NCI-H2029 treated with DMSO at 0.1 percent for 48 hours (cell line): ENCODE measurements at regions not wholly inside any gene's neighbourhood (a gene's known extent, or its start where the extent isn't known, plus 50 kb on each side); places are given as distances from the start of the nearest gene placed in this dataset.

Source experiments
- DNase-seq: peaks from one replicate; lab custom pipeline; 2025; lab: John Stamatoyannopoulos, UW

DNA sequence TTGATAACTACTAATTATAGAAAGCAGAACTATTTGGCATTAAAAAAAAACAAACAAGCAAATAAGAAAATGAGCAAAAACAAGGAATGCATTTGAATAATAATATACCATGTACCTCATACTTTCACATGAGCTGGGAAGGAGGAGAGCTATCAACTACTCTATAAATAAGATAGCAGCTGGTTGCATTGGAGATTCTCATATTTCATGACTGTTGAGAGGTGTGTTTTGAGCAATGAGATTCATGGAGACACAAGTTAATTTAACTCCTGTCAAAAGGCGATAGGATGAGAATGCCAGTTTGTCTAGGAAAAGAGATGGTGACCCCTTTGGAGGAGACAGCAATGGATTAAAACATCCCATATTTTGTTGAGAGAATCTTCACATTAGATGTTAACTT is 348.8 kb upstream of the SPTLC3 start:
- DNase-seq: no peak

DNA sequence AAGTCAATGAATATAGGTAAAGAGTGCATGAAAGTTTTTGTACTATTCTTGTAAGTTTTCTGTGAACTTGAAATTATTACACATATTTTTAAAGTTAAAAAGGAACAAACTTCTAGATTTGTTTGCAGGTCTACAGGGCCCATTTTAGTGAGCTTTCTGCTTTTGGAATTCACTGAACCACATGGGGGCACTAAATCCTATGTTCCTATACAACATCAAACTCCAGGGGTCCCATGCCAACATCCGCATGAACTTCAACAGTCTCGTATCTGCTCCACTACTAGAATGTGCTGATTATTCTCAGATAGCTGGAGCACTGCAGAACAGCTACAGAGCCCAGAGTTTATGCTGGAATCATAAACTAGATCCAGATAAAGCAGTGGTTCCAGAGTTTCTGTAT is 347.9 kb upstream of the SPTLC3 start:
- no peak for DNase-seq

DNA sequence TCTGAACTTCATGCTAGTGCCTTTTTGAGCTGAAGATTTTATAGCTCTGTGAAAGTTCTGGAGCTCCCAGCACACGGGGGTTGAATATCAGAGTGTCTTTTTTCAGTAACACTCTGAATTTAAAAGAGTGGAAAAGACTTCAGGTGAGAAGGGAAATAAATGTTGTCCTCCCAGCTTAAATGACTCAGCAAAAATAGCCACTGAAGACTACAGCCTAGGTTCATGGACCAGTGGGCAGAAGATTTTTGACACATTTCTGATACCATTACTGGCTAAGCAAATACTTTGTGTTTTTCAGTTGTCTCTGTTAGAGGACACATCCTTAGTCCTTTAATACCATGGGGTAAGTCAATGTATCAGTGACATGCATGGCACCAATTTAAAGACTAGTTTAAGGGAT is 338.5 kb upstream of the SPTLC3 start:
- DNase-seq: no peak

DNA sequence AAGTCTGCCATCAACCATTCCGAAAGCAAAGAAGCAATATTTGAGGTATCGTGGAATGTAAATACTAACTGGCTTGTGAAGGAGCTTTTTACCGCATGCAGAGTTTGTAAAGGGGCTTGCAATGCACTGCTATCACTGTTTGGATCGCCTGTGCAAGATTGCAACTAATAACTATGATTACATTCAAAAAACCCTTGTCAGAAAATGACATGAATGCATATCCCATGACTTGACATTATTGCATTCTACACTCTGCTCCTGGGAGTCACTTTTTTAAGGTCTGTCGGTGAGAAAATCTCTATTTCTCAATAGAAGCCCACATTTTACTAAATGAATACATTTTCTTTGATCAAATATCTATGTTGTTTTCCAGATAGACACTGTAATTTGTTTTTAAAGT is 335.4 kb upstream of the SPTLC3 start:
- DNase-seq: no peak

DNA sequence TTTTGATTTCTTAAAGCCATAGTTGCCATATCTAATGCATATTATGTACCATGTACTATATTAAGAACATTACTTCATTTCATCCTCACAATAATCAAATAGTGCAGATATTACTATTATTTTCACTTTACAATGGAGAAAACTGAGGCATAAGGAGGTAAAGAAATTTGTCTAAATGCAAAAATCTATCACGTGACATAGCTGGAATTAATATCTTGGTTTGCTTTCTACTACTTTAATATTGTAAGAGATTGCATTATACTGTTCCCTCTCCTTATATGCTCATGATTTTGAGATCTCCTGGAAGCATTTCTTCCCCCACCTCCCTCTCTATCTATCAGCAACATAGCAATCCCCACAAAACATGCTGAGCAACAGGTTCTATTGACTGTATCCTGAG is 330.8 kb upstream of the SPTLC3 start:
- no peak for DNase-seq

DNA sequence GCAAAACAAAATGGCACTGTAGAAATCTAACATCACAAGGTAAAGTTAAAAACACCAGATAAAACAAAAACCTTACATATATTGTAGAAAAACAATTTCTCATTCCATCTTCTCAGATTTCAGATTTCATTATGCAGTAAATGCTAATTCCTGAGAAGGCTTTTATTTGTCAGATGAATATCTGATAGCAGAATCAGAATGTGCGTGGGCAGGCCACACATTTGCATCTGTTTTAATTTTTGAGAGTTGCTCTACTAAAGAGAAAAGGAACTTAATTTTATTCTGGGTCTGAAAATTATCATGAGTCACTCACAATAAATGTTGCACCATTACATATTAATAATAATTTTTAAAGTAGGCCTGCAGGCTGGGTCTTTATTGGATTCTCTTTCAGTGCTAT is 329.3 kb upstream of the SPTLC3 start:
- no peak for DNase-seq

DNA sequence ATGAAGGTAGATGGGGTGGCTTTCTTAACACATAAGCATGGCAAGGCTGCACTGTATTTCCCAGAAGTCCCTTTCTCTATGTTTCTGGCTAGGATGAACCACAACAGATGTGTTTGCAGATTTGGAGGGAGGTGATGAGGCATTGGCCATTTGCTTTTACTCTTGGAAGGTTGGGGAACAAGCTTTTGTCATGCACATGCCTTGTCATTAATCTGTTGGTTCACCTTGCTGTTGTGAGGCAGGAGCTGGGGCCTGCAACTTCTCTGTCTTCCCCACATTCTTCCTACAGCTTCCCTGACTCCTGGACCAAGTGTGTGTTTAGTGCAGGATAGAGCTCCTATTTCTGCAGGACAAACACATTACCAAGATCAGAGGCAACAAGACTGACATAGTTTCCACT is 326.2 kb upstream of the SPTLC3 start:
- DNase-seq: no peak

DNA sequence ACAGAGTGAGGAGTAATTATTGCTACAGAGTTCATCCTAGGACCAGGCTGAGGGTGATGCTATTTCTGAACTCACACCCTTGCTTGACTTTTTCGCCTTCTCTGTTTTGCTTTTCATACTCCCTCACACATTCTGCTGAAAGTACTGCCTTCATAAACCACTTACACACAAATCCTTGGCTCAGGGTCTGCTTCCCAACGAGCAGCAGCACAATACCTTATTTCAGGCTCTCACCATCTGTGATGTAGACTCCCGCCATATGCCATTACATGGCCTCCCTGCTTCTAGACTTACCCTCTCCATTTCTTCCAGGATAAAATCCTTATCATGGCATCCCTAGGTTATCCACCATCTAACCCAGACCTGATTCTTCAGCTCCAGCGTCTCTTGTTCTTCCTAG is 321.3 kb upstream of the SPTLC3 start:
- DNase-seq: no peak

DNA sequence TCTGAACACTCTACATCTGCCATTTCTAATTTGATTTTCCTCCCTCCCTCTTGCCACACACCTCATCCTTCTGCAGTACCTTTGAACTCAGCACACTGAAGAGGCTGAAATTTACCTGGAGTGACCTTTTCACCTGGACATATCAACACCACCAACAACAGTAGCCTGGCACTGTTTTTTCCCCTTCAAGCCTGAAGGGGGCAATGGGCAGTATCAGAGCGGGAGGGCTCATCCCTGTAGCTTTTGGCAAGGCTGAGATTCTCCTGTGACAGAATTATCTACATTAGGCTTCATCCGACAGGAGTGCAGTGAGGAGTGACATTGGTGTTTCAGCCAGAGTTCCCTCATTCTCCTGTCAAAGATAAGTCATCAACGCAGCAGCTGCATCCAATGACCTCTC is 312.8 kb upstream of the SPTLC3 start:
- no peak for DNase-seq

DNA sequence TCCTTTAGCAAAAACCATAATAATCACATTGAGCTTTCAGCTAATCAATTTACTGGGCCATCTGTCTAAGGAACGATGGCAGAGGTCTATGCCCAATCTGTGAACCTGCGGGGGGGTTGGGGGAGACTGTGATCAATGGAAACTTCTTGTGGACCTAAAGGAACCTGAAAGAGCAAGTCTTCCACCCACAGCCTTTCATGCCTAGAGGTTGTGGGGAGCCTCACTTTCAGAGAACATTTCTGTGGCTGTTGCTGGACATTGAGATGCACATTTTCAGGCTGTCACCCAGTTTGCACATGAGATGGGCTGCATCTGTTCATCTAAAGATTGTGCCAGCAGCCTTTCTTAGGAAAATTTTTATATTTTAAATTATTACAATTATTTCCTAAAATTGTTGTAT is 310.0 kb upstream of the SPTLC3 start:
- DNase-seq: no peak

DNA sequence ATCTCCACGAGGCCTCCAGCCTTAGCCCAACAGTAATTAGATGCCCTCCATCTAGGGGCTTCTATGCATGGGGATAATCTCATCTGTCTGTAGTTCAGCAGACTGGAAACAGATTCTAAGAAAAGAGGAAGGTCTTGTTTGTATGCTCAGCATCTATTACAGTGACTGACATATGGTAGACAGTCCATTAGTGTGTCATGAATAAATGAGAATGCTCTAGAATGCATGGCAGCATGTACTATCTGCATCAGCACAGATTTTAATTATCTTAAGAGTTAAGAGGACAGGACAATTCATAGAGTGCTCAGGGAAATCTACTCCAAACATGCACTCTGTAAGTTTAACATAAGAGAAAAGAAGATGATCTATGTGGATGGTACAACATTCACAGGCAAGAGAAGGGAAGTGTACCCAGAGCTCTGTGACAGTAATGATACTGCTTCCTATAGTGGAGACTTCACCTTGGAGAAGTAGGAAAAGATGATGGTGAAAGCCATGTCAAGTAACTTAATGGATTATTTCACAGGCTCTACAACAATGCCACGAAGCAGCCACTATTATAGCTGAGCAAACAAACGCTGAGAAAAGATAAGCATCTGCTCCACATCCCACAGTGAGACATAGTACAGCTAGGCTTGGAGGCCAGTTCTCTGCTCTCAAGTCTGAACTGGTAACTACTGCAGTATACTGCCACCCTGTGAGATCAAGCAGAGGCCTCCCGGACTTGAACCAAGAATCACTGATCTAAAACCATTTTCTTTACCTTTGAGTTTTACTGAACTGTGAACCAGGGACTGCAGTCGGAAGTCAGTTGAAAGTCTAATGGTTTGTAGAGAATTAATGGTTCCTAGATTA is 309.2 kb upstream of the SPTLC3 start:
- DNase-seq: no peak

DNA sequence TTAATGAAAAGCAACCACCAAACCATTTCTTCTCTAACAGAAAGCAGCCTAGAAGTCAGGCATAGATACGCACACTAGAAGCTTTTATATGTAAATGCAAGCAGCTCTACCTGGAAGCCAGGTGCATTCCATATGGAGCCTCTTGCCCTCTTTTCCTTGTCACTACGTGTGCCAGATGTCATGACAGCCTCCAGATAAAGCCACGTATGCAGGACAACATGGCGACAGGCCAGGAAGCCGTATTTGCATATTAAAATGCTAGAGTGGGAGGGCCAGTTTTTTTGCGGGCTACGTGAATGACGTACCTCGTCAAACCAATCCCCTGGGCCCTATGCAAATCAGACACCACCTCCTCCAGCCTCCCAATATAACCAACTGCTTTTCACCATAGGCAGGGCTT is 308.1 kb upstream of the SPTLC3 start:
- DNase-seq: peak; percentile 29

DNA sequence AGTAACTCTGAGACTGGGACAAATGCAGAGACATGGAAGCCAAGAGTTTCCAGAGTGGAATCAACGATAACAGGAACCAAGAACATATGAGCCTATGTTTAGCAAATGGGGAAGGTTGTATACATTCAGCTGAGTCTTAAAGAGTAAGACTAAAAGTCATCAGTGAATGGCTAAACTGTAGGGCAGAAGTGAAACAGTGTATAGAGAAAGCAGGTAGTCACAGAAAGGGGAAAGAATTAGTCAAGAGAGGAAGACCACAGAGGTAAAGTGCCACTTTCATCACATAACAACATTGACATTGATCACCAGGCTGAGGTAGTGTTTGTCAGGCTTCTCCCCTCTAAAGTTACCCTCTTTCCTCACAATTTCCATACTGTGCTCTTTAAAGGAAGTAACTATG is 306.5 kb upstream of the SPTLC3 start:
- DNase-seq: no peak

DNA sequence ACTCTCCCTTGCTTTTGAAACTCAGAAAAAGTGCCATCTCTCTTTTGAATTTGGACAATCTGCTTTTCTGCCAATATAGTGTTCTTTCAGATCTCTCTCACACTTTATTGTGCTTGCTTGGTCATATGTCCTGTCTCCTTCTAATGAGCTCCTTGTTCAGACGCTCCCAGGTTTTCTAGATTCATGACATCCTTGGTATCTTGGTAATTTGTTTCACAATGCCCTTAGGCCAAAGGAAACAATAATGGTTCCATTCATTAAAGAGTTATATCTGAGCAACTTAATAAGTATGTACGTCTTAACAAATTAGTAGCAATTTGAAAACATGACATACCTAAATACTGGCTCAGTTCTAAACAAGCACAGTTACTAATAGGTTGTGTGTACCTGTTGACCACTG is 293.4 kb upstream of the SPTLC3 start:
- DNase-seq: no peak

DNA sequence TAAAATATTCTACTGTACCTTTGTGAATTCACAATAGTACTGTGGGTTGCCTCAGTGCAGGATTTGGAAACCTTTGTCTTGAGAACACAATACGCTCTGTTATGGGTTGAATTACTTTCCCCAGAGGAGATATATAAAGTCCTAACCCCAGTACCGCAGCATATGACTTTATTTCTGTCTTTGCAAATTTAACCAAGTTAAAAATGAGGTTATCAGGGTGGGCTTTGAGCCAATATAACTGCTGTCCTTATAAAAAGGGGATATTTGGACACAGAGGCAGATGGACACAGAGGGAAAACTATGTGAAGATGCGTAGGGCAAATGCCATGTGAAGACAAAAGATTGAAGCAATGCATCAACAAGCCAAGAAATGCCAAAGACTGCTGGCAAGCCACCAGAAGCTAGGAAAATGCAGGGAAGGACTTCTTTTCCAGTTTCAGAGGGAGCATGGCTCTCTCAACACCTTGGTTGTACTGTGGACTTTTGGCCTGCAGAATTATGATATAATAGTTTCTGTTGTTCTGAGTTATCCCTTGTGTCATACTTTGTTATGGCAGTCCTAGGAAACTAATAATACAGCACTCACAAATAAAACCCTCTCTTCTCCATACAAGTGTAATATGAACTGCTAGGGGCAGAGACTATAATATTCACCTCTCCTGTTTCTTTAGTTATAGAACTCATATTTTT is 292.6 kb upstream of the SPTLC3 start:
- DNase-seq: no peak

DNA sequence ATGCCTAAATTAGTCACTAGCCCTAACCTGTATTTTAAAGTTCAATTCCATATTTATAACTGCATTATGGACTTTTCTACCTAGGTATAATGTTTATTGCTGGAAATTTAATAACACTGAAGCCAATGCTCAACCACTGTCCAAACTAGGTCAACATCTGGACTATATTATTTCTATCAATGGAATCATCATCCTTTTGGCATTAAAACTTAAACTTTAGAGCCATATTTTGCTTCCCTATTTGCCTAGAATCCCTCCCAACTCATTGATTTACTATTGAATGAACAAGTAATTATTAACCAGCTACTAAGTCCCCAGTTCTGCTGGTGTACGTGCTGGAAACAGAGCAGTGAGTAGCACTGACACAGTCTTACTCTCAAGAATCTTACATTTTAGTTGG is 291.7 kb upstream of the SPTLC3 start:
- no peak for DNase-seq

DNA sequence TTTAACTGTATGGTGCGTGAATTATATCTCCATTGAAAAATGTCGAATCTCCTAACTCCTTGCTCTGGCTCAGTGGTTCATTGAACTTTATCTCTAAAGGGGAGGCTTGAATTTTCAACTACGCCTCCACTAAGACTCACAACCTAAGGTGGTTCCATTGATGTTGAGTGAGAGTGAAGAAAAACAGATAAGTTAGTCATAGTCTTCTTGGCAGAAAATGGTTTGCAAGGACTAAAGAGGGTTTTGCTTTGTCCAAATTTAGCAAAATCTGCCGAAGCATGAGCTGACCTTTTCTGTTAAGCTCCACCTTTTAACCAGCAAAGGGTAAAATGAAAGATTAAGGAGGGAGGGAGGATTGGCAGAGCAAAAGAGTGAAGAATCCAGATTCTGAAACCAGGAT is 290.2 kb upstream of the SPTLC3 start:
- DNase-seq: no peak

DNA sequence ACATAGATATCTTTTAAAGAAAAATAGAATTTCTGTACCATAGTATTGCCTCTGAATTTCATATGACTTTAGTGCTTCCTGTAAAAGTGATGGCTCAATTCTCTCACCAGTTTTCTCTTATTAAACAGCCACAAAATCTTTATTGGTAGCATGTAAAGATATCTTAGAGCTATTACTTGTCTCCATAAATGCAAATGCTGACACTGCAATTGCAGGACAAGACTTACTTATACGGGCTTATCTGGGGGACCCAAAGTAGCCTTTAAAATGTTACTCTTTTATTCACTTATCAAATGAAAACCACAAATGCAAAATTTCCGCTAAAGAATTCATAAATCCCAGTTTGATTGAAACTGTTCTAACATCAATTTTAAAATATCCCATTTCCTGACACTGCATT is 287.1 kb upstream of the SPTLC3 start:
- no peak for DNase-seq

DNA sequence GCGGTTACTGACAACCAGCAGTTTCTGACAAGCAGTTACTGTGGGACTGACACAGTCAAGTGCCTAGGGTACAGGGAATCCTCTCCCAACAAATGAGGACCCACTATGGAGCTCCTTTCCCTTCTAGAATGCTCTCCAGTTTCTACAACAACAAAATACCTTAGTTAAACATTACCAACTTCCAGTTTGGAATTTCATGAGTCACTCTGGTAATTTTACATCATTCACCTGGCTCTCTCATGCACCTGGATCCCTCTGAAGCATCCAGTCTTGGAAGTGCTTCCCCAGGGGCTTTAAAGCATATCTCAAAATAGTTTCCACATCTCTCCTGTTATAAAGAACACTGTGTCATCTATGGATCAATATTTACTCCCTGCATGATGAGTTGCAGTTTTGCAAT is 286.7 kb upstream of the SPTLC3 start:
- DNase-seq: no peak

DNA sequence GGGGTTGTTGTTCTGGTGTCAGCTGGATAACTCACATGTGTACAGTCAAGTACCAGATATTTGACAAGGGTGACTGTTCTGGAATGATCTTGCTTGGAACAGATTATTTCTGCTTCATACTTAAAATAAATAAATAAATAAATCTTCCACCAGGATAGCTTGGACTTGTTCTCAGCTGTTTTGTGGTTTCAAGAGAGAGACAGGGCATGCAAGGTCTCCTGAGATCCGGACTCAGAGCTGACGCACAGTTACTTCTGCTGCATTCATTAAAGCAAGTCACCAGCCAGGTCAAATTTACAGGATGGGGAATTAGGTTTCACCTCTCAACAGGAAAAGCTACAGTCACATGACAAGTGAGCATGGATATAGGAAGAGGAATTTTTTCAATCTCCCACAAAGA is 285.0 kb upstream of the SPTLC3 start:
- DNase-seq: no peak

DNA sequence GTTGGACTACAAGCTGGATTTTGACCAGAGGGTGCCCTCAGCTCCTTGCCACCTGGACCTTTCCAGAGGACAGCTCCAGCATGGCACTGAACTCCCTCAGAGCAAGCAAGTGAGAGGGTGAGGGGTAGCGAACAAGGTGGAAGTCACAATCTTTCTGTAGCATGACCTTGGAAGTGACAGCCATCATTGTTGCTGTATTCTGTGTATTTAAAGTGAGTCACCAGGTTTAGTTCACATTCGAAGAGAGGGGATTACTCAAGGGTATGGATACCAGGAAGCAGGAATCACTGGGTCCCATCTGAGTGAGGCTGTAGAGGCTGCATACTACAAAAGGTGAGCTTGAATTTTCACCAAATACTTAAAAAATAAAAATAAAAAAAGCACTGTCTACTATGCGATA is 280.0 kb upstream of the SPTLC3 start:
- DNase-seq: no peak

DNA sequence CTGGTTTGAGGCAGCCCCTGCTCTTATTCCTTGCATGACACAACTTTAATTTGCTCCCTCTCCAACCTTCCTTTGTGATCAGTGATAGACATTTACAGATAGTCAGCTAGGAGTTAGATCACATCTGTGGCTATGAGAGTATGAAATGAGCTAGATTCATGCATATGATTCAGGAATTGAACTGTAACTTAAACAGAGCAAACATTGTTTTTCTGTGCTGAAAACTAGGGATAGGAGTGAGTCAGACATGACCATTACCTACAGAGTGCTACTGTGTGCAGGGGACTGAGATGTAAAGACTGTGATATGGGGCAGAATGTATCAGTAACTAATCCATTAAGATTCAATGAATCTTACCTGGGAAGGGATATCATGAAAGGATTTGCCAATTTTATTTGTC is 279.4 kb upstream of the SPTLC3 start:
- no peak for DNase-seq

DNA sequence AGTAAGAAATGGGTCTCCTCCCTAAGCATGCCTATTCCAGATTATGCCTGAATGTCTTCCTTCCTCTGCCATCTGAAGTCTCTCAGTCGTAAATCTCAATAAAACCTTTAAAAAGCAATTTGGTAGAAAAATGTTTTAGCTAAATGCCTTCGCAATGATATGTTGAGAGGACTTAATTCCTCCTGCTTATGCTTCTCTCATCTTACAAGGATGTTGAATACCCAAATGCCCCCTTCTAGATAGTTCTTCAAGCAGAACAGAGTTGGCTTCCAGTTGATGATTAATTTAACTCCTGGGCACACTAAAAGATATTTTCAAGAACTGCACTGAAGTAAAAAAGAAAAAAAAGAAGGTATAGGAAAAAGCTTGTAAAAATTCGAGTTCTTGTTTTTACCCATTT is 275.0 kb upstream of the SPTLC3 start:
- DNase-seq: no peak

DNA sequence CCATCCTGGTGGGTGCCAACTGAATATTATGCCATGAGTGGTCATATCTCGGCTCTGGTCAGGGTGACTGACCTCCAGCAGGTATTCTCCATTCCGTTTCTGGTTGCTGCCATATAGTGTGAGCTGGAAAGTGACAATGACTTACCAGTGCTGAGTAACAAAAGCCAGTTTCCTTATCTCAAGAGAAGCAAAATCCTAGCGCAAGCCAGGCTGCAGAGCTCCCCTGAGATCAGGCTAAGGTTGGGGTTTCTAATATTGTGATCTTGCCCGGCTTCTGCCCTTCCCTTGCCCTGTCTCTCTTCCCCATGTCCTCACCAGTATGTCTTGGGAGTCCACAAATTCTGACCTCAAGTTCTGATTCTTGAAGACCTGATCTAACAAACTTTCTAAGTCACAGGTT is 271.3 kb upstream of the SPTLC3 start:
- DNase-seq: no peak
